Right lung (tissue), 2 donors: ENCODE measurements at regions not wholly inside any gene's neighbourhood (a gene's known extent, or its start where the extent isn't known, plus 50 kb on each side); places are given as distances from the start of the nearest gene placed in this dataset.

Experiments
- DNase-seq, 2 donors: peaks; one replicate each; pipeline ENCODE4 v3.0.0-alpha.2; 2013

- DNase-seq = no peak
Measured at GRCh38 chr3:5428607-5429516, 241.4 kb downstream of the EDEM1 start.

- no peak for DNase-seq
Measured at GRCh38 chr3:5429517-5429890, 242.0 kb downstream of the EDEM1 start.

- DNase-seq = no peak
Measured at GRCh38 chr3:5430701-5431100, 243.2 kb downstream of the EDEM1 start.

- DNase-seq = no peak
Measured at GRCh38 chr3:5431146-5431545, 243.6 kb downstream of the EDEM1 start.

GRCh38 chr3:5431811-5432378 is 244.4 kb downstream of the EDEM1 start:
- no peak for DNase-seq

- no peak for DNase-seq
Measured at GRCh38 chr3:5437296-5437782, 249.8 kb downstream of the EDEM1 start.

GRCh38 chr3:5437783-5438323 is 250.3 kb downstream of the EDEM1 start:
- no peak for DNase-seq

- no peak for DNase-seq
Measured at GRCh38 chr3:5441401-5441800, 253.9 kb downstream of the EDEM1 start.

- DNase-seq = no peak
Measured at GRCh38 chr3:5442106-5442785, 254.7 kb downstream of the EDEM1 start.

- no peak for DNase-seq
Measured at GRCh38 chr3:5442786-5443138, 255.3 kb downstream of the EDEM1 start.

GRCh38 chr3:5444253-5444652 is 256.7 kb downstream of the EDEM1 start:
- DNase-seq = no peak

- DNase-seq = no peak
Measured at GRCh38 chr3:5445676-5446201, 258.2 kb downstream of the EDEM1 start.

- no peak for DNase-seq
Measured at GRCh38 chr3:5448246-5448645, 260.7 kb downstream of the EDEM1 start.

- no peak for DNase-seq
Measured at GRCh38 chr3:5448816-5449215, 261.3 kb downstream of the EDEM1 start.

GRCh38 chr3:5456199-5456598 is 268.7 kb downstream of the EDEM1 start:
- no peak for DNase-seq

- no peak for DNase-seq
Measured at GRCh38 chr3:5458526-5458925, 271.0 kb downstream of the EDEM1 start.

GRCh38 chr3:5462086-5462485 is 274.6 kb downstream of the EDEM1 start:
- no peak for DNase-seq

- no peak for DNase-seq
Measured at GRCh38 chr3:5463991-5464390, 276.5 kb downstream of the EDEM1 start.

- no peak for DNase-seq
Measured at GRCh38 chr3:5464649-5465048, 277.1 kb downstream of the EDEM1 start.

GRCh38 chr3:5465183-5465582 is 277.7 kb downstream of the EDEM1 start:
- no peak for DNase-seq

- no peak for DNase-seq
Measured at GRCh38 chr3:5466065-5466464, 278.6 kb downstream of the EDEM1 start.

- DNase-seq = no peak
Measured at GRCh38 chr3:5466717-5467116, 279.2 kb downstream of the EDEM1 start.
